ENCODE measurements at regions not wholly inside any gene's neighbourhood (a gene's known extent, or its start where the extent isn't known, plus 50 kb on each side); places are given as distances from the start of the nearest gene placed in this dataset.
"Not testable (repeated sequence)": the region's sequence is repeated elsewhere in the genome, so short reads cannot be mapped to it uniquely, and the experiment has no call there.

- Histone ChIP-seq H3K4me1 (no peaks in the 10 kb centered on the region), H3K27me3 (ENCODE audit: insufficient read depth in 3 of 3, low read length in 2 of 3) (no peaks in the 10 kb centered on the region), H3K4me3 (no peak overlapping the region), H3K36me3 (ENCODE audit: insufficient read depth in 1 of 2, low read depth in 1 of 2) (no peaks in the 10 kb centered on the region), H3K27ac (no peak overlapping the region), H3K9me3 (no peaks in the 10 kb centered on the region)
- DNase-seq (no peak), ATAC-seq (no peak)
- WGBS, 3 donors, result 76 to 91% (median 83%) methylated on average over 7 of the region's 7 CpGs
- intact Hi-C loops (cut with DNase I), result no loop called here
- TF ChIP-seq CTCF (IDR thresholded peaks at IDR 0.05), result no peak
These were observed 175.0 kb upstream of the FBXO11 start for GRCh38 chr2:48081317-48081628.

DNA sequence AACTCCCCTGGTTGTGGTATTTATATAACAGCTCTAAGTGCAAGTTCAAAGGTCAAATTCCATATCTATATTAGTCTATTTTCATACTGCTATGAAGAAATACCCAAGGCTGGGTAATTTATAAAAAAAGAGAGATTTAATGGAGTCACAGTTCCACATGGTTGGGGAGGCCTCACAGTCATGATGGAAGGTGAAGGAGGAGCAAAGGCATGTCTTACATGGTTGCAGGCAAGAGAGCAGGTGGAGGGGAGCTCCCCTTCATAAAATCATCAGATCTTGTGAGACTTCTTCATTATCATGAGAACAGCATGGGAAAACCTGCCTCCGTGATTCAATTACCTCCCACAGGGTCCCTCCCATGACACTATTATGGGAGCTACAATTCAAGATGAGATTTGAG lies 179.6 kb upstream of the FBXO11 start:
- 77 to 97% (median 89%) methylated on average over 1 of the region's 1 CpG for WGBS, 3 donors
- H3K4me3 ChIP-seq, result no peak overlapping the region
- no peak overlapping the region for H3K27ac ChIP-seq
- no peaks in the 10 kb centered on the region for H3K27me3 ChIP-seq (ENCODE audit: insufficient read depth in 3 of 3, low read length in 2 of 3)
- ATAC-seq (no peak), DNase-seq (no peak)
- TF ChIP-seq CTCF (IDR thresholded peaks at IDR 0.05), result no peak
- no peaks in the 10 kb centered on the region for H3K36me3 ChIP-seq (ENCODE audit: insufficient read depth in 1 of 2, low read depth in 1 of 2)
- peaks cover 3% of the 10 kb centered on the region for H3K9me3 ChIP-seq
- H3K4me1 ChIP-seq, result no peaks in the 10 kb centered on the region
- intact Hi-C loops (cut with DNase I), result no loop called here

DNA sequence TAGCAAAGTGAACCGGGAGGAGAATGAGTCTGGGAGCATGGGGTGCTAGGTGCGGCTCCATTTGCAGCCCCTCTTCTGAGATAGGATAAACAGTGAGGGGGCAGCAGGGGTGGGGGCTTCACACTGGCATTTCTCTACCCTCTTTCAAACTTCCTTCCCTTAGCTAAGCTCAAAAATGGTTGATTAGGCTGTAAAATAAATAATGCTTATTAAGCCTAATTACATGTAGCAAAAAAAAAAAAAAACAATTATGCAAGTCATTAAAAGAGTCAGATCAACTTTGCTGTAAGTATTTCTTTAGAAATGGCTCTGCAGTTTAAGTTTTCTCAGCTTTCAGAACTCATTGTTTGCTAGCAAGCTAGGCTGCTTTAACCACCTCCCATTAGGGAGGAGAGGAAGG lies 182.7 kb upstream of the FBXO11 start:
- WGBS, 3 donors, result 75 to 82% (median 80%) methylated on average over 2 of the region's 2 CpGs
- H3K4me1 ChIP-seq, result no peaks in the 10 kb centered on the region
- no peaks in the 10 kb centered on the region for H3K36me3 ChIP-seq (ENCODE audit: insufficient read depth in 1 of 2, low read depth in 1 of 2)
- no peak for TF ChIP-seq CTCF (IDR thresholded peaks at IDR 0.05)
- H3K9me3 ChIP-seq, result peaks cover 7% of the 10 kb centered on the region
- no peaks in the 10 kb centered on the region for H3K27me3 ChIP-seq (ENCODE audit: insufficient read depth in 3 of 3, low read length in 2 of 3)
- H3K4me3 ChIP-seq, result no peak overlapping the region
- DNase-seq (no peak), ATAC-seq (no peak)
- intact Hi-C loops (cut with DNase I), result no loop called here
- no peak overlapping the region for H3K27ac ChIP-seq

GRCh38 chr2:48089644-48090043 lies 183.3 kb upstream of the FBXO11 start:
- DNase-seq (no peak), ATAC-seq (no peak)
- H3K36me3 ChIP-seq (ENCODE audit: insufficient read depth in 1 of 2, low read depth in 1 of 2), result no peaks in the 10 kb centered on the region
- WGBS, 3 donors, result 40 to 66% (median 44%) methylated on average over 1 of the region's 1 CpG
- TF ChIP-seq CTCF (IDR thresholded peaks at IDR 0.05), result no peak
- H3K27ac ChIP-seq, result no peak overlapping the region
- intact Hi-C loops (cut with DNase I), result no loop called here
- no peaks in the 10 kb centered on the region for H3K27me3 ChIP-seq (ENCODE audit: insufficient read depth in 3 of 3, low read length in 2 of 3)
- H3K9me3 ChIP-seq, result peaks cover 7% of the 10 kb centered on the region
- H3K4me3 ChIP-seq, result no peak overlapping the region
- no peaks in the 10 kb centered on the region for H3K4me1 ChIP-seq

DNA sequence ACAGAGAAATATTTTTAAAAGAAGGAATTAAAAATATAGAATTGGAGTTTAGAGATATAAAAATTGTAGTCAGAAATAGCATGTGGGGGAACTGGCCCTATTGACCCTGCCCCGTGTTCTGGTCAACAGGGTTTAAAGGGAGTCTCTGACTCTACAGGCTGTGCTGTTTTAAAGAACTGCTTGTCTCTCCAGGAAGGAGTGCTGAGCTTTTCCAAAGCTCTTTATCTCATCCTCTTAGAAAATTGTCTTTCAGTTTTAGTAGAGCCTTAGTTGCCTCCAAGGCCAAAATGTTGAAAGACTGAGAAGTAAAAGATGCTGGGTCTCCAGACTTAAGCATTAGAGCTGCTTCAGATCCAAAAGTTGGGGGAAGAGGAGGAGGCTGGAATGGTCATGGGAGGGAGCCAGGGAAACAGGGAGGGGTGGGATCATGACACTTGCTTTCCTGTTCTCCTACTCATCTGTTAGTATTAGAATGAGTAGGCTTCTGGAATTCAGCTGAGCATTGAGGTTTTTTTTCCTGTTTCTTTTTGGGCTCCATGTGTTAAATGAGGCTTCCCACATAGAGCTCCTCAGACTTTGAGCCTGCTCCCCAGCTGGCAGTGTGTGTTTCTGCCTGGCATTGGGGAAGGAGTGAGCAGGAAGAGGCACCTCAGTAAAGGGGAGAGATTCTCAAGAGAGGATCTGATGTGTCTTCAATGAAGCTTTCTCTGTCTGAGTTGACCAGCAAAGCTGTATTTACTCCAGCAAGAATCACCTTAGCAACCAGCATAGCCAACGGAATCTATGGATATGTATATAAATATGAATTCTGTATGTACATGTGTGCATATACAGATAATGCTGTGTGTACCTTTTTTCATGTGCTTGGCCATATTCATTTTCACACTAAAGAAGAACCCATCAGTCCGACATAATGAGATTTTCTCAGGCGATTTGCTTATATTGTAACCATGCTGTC lies 186.8 kb upstream of the FBXO11 start:
- H3K9me3 ChIP-seq, result peaks cover 7% of the 10 kb centered on the region
- 91 to 94% (median 93%) methylated on average over 4 of the region's 4 CpGs for WGBS, 3 donors
- no peaks in the 10 kb centered on the region for H3K36me3 ChIP-seq (ENCODE audit: insufficient read depth in 1 of 2, low read depth in 1 of 2)
- H3K27me3 ChIP-seq (ENCODE audit: insufficient read depth in 3 of 3, low read length in 2 of 3), result no peaks in the 10 kb centered on the region
- ATAC-seq (no peak), DNase-seq (no peak)
- no peak for TF ChIP-seq CTCF (IDR thresholded peaks at IDR 0.05)
- H3K27ac ChIP-seq, result no peak overlapping the region
- H3K4me3 ChIP-seq, result no peak overlapping the region
- H3K4me1 ChIP-seq, result no peaks in the 10 kb centered on the region
- intact Hi-C loops (cut with DNase I), result no loop called here

DNA sequence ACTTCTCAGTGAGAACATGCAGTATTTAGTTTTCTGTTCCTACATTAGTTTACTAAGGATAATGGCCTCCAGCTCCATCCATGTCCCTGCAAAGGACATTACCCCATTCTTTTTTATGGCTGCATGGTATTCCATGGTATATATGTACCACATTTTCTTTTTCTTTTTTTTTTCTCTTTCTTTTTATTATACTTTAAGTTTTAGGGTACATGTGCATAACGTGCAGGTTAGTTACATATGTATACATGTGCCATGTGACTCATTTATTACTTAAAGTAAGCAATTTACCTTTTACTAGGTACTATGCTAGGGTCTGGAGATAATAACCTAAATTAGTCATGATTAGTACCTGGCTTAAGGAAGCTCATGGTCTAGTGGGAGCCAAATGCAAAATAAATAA lies 190.5 kb upstream of the FBXO11 start:
- ATAC-seq; H3K4me1 ChIP-seq; intact Hi-C loops (cut with DNase I); H3K9me3 ChIP-seq; DNase-seq; H3K4me3 ChIP-seq; H3K27ac ChIP-seq; H3K36me3 ChIP-seq (ENCODE audit: insufficient read depth in 1 of 2, low read depth in 1 of 2); H3K27me3 ChIP-seq (ENCODE audit: insufficient read depth in 3 of 3, low read length in 2 of 3): not testable (repeated sequence)
- 74 to 84% (median 84%) methylated on average over 1 of the region's 1 CpG for WGBS, 3 donors

All from psoas muscle (tissue), 7 donors.